Kidney tubule cell (primary cell): ENCODE measurements at regions not wholly inside any gene's neighbourhood (a gene's known extent, or its start where the extent isn't known, plus 50 kb on each side); places are given as distances from the start of the nearest gene placed in this dataset.

Source experiments
- DNase-seq: peaks from one replicate; pipeline ENCODE4 v3.0.0-alpha.2; 2018; ENCODE audit warnings: low spot score

- no peak for DNase-seq
Measured at GRCh38 chr13:64429691-64430090, 2800.4 kb downstream of the PCDH9 start.

- DNase-seq = no peak
Measured at GRCh38 chr13:64428196-64428595, 2801.9 kb downstream of the PCDH9 start.

GRCh38 chr13:64423467-64423866 lies 2806.7 kb downstream of the PCDH9 start:
- no peak for DNase-seq

GRCh38 chr13:64420181-64420580 lies 2810.0 kb downstream of the PCDH9 start:
- DNase-seq = no peak

- no peak for DNase-seq
Measured at GRCh38 chr13:64417581-64417980, 2812.6 kb downstream of the PCDH9 start.

GRCh38 chr13:64414381-64414780 lies 2815.8 kb downstream of the PCDH9 start:
- DNase-seq = no peak

GRCh38 chr13:64413529-64413928 lies 2816.6 kb downstream of the PCDH9 start:
- DNase-seq = no peak

GRCh38 chr13:64410276-64411053 lies 2819.7 kb downstream of the PCDH9 start:
- no peak for DNase-seq

- no peak for DNase-seq
Measured at GRCh38 chr13:64397701-64398100, 2832.4 kb downstream of the PCDH9 start.

GRCh38 chr13:64377606-64378005 lies 2852.5 kb downstream of the PCDH9 start:
- no peak for DNase-seq

GRCh38 chr13:64371461-64371860 lies 2858.7 kb downstream of the PCDH9 start:
- no peak for DNase-seq

GRCh38 chr13:64371045-64371444 lies 2859.1 kb downstream of the PCDH9 start:
- peak; percentile 75 for DNase-seq

- no peak for DNase-seq
Measured at GRCh38 chr13:64369121-64369520, 2861.0 kb downstream of the PCDH9 start.

GRCh38 chr13:64362564-64362963 lies 2867.6 kb downstream of the PCDH9 start:
- DNase-seq = no peak

- no peak for DNase-seq
Measured at GRCh38 chr13:64347664-64348063, 2882.5 kb downstream of the PCDH9 start.

GRCh38 chr13:64339373-64340063 lies 2890.6 kb downstream of the PCDH9 start:
- DNase-seq = no peak

- no peak for DNase-seq
Measured at GRCh38 chr13:64338671-64339070, 2891.5 kb downstream of the PCDH9 start.

GRCh38 chr13:64333888-64334287 lies 2896.2 kb downstream of the PCDH9 start:
- DNase-seq = peak; percentile 2

GRCh38 chr13:64332048-64332447 lies 2898.1 kb downstream of the PCDH9 start:
- peak; percentile 5 for DNase-seq

GRCh38 chr13:64327505-64328194 lies 2902.5 kb downstream of the PCDH9 start:
- no peak for DNase-seq

- no peak for DNase-seq
Measured at GRCh38 chr13:64314331-64314730, 2898.7 kb upstream of the PCDH20 start.

GRCh38 chr13:64311948-64312347 lies 2896.3 kb upstream of the PCDH20 start:
- no peak for DNase-seq

GRCh38 chr13:64311112-64311511 lies 2895.5 kb upstream of the PCDH20 start:
- DNase-seq = no peak
